ENCODE measurements at regions not wholly inside any gene's neighbourhood (a gene's known extent, or its start where the extent isn't known, plus 50 kb on each side); places are given as distances from the start of the nearest gene placed in this dataset.
A peak's percentile ranks its signal among the peaks of the same experiment; 100 is the strongest.
"Not testable (repeated sequence)": the region's sequence is repeated elsewhere in the genome, so short reads cannot be mapped to it uniquely, and the experiment has no call there.

GRCh38 chr6:122859676-122860075, 70.6 kb downstream of the SMPDL3A start:
- no peak for DNase-seq

- no peak for DNase-seq
Observed at GRCh38 chr6:122861594-122861993, 72.5 kb downstream of the SMPDL3A start.

GRCh38 chr6:122868137-122868536, 79.1 kb downstream of the SMPDL3A start:
- DNase-seq: no peak

- DNase-seq: peak; percentile 29
Observed at GRCh38 chr6:122869437-122870024, 80.5 kb downstream of the SMPDL3A start.

- no peak for DNase-seq
Observed at GRCh38 chr6:122871079-122871478, 82.0 kb downstream of the SMPDL3A start.

GRCh38 chr6:122872311-122872710, 83.3 kb downstream of the SMPDL3A start:
- no peak for DNase-seq

GRCh38 chr6:122877302-122877701, 88.2 kb downstream of the SMPDL3A start:
- DNase-seq: no peak

GRCh38 chr6:122878796-122879195, 89.7 kb downstream of the SMPDL3A start:
- DNase-seq: no peak

GRCh38 chr6:122886481-122886880, 97.4 kb downstream of the SMPDL3A start:
- DNase-seq: no peak

GRCh38 chr6:122887941-122888340, 98.9 kb downstream of the SMPDL3A start:
- no peak for DNase-seq

GRCh38 chr6:122888680-122889079, 99.6 kb downstream of the SMPDL3A start:
- DNase-seq: not testable (repeated sequence)

GRCh38 chr6:122890250-122890649, 101.2 kb downstream of the SMPDL3A start:
- DNase-seq: no peak

- no peak for DNase-seq
Observed at GRCh38 chr6:122894791-122895190, 101.2 kb upstream of the CLVS2 start.

- DNase-seq: no peak
Observed at GRCh38 chr6:122902326-122902725, 93.7 kb upstream of the CLVS2 start.

- DNase-seq: no peak
Observed at GRCh38 chr6:122903266-122903915, 92.6 kb upstream of the CLVS2 start.

GRCh38 chr6:122904166-122904565, 91.9 kb upstream of the CLVS2 start:
- no peak for DNase-seq

- no peak for DNase-seq
Observed at GRCh38 chr6:122913558-122913957, 82.5 kb upstream of the CLVS2 start.

GRCh38 chr6:122918714-122919113, 77.3 kb upstream of the CLVS2 start:
- DNase-seq: no peak

GRCh38 chr6:122930252-122931180, 65.5 kb upstream of the CLVS2 start:
- DNase-seq: no peak

GRCh38 chr6:122931916-122932315, 64.1 kb upstream of the CLVS2 start:
- no peak for DNase-seq

GRCh38 chr6:122944936-122945335, 51.1 kb upstream of the CLVS2 start:
- DNase-seq: not testable (repeated sequence)
